ENCODE measurements at regions not wholly inside any gene's neighbourhood (a gene's known extent, or its start where the extent isn't known, plus 50 kb on each side); places are given as distances from the start of the nearest gene placed in this dataset.

- TF ChIP-seq CTCF (conservative IDR thresholded peaks at IDR 0.05; ENCODE audit: low read depth, low read length) = no peak
- no peak overlapping the region for H3K4me3 ChIP-seq (ENCODE audit: low read length)
- DNase-seq (ENCODE audit: low read depth) = no peak
Observed at GRCh38 chr9:117541181-117541580, 126.3 kb upstream of the ASTN2 start.

- no peak for TF ChIP-seq CTCF (conservative IDR thresholded peaks at IDR 0.05; ENCODE audit: low read depth, low read length)
- DNase-seq (ENCODE audit: low read depth) = no peak
- H3K4me3 ChIP-seq (ENCODE audit: low read length) = no peak overlapping the region
Observed at GRCh38 chr9:117535973-117536372, 121.1 kb upstream of the ASTN2 start.

GRCh38 chr9:117535434-117535833 is 120.6 kb upstream of the ASTN2 start:
- TF ChIP-seq CTCF (conservative IDR thresholded peaks at IDR 0.05; ENCODE audit: low read depth, low read length) = no peak
- no peak overlapping the region for H3K4me3 ChIP-seq (ENCODE audit: low read length)
- DNase-seq (ENCODE audit: low read depth) = no peak

- H3K4me3 ChIP-seq (ENCODE audit: low read length) = no peak overlapping the region
- no peak for DNase-seq (ENCODE audit: low read depth)
- TF ChIP-seq CTCF (conservative IDR thresholded peaks at IDR 0.05; ENCODE audit: low read depth, low read length) = no peak
Observed at GRCh38 chr9:117528225-117528624, 113.4 kb upstream of the ASTN2 start.

- DNase-seq (ENCODE audit: low read depth) = no peak
- TF ChIP-seq CTCF (conservative IDR thresholded peaks at IDR 0.05; ENCODE audit: low read depth, low read length) = no peak
- no peak overlapping the region for H3K4me3 ChIP-seq (ENCODE audit: low read length)
Observed at GRCh38 chr9:117526674-117527073, 111.8 kb upstream of the ASTN2 start.

GRCh38 chr9:117523531-117524153 is 108.8 kb upstream of the ASTN2 start:
- no peak overlapping the region for H3K4me3 ChIP-seq (ENCODE audit: low read length)
- no peak for TF ChIP-seq CTCF (conservative IDR thresholded peaks at IDR 0.05; ENCODE audit: low read depth, low read length)
- DNase-seq (ENCODE audit: low read depth) = no peak

- DNase-seq (ENCODE audit: low read depth) = no peak
- no peak for TF ChIP-seq CTCF (conservative IDR thresholded peaks at IDR 0.05; ENCODE audit: low read depth, low read length)
- H3K4me3 ChIP-seq (ENCODE audit: low read length) = no peak overlapping the region
Observed at GRCh38 chr9:117521293-117521692, 106.4 kb upstream of the ASTN2 start.
